ENCODE measurements at regions not wholly inside any gene's neighbourhood (a gene's known extent, or its start where the extent isn't known, plus 50 kb on each side); places are given as distances from the start of the nearest gene placed in this dataset.

DNA sequence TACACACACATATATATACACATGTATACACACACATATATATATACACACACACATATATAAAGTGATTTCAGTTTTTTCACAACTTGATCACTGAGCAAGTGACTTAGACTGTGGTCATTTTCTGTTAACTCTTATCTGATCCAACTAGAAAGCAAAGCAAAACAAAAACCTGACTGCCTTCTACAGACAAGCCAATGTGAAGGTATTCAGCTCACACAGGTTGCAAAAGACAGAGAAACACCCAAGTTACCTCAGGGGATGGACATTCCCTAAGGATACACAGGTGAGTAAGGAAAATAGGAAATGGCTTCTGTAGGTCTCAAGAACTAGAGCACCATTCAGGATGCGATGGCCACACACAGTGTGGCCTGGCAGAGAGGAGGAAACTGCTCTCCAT is 58.4 kb upstream of the IER3 start:
- POLR2A ChIA-PET: no interaction called here
- intact Hi-C loops (cut with micrococcal nuclease; ENCODE audit: unreplicated experiment) (no loop called here), in situ Hi-C loops (cut with MboI) (no loop called here)
- ATAC-seq (no peak), DNase-seq (ENCODE audit: low read depth, low spot score) (no peak), FAIRE-seq (no peak)
- no peak overlapping the region for H3K4me3 ChIP-seq
- no peak overlapping the region for H3K4me2 ChIP-seq (ENCODE audit: control insufficient read depth, insufficient read depth)
- H3K79me2 ChIP-seq (ENCODE audit: control insufficient read depth, insufficient read depth, low read length): no peaks in the 10 kb centered on the region
- BruUV-seq (replicated peaks): no TSS peak
- H3K36me3 ChIP-seq (ENCODE audit: control insufficient read depth in 2 of 2, insufficient read depth in 2 of 2, low read length in 1 of 2): no peaks in the 10 kb centered on the region
- H3K27me3 ChIP-seq (replicated peaks in 1 of 2; ENCODE audit: control insufficient read depth in 2 of 2, insufficient read depth in 2 of 2, low read length in 1 of 2): no peaks in the 10 kb centered on the region
- H4K20me1 ChIP-seq (ENCODE audit: control insufficient read depth, insufficient read depth): no peaks in the 10 kb centered on the region
- no peak overlapping the region for H2AFZ ChIP-seq (ENCODE audit: control insufficient read depth, low read depth, low read length)
- H3K9me3 ChIP-seq (replicated peaks; ENCODE audit: control insufficient read depth, insufficient read depth, low read length): no peaks in the 10 kb centered on the region
- H3K27ac ChIP-seq (ENCODE audit: control insufficient read depth, insufficient read depth): no peak overlapping the region
- no peaks in the 10 kb centered on the region for H3K4me1 ChIP-seq (ENCODE audit: control insufficient read depth, insufficient read depth, low read length)
- CTCF ChIA-PET: interaction anchor here (0.7 to 0.9 kb wide), 2 partner anchors 24 to 124 kb away, joined by 3 read pairs; no protein-coding TSS in a partner anchor
- SMC1A ChIA-PET (ENCODE audit: uncharacterized antibody, unreplicated experiment): interaction anchor here (1.0 kb wide), 1 partner anchor 33 kb away, joined by 3 read pairs; no protein-coding TSS in a partner anchor
- H3K9ac ChIP-seq (ENCODE audit: control insufficient read depth, insufficient read depth, low read length): no peak overlapping the region
- no peak for TF ChIP-seq MEF2A (IDR thresholded peaks at IDR 0.05; ENCODE audit: insufficient read depth, low read depth, low read length)
- no peak for TF ChIP-seq MTA3 (IDR thresholded peaks at IDR 0.05; ENCODE audit: borderline replicate concordance, low read length)
- TF ChIP-seq ASH2L (IDR thresholded peaks at IDR 0.05; ENCODE audit: borderline replicate concordance, low read depth): no peak
- no peak for TF ChIP-seq DPF2 (IDR thresholded peaks at IDR 0.05)
- TF ChIP-seq TCF3 (IDR thresholded peaks at IDR 0.05; ENCODE audit: borderline replicate concordance, insufficient read depth, low read depth, low read length): no peak
- TF ChIP-seq KDM1A (IDR thresholded peaks at IDR 0.05; ENCODE audit: borderline replicate concordance): no peak
- TF ChIP-seq CHD2 (IDR thresholded peaks at IDR 0.05; ENCODE audit: borderline replicate concordance, low read depth, low read length): no peak
- no peak for TF ChIP-seq BCL11A (IDR thresholded peaks at IDR 0.05; ENCODE audit: low read depth, low read length)
- no peak for TF ChIP-seq NR2F1 (conservative IDR thresholded peaks at IDR 0.05)
- no peak for TF ChIP-seq SMARCA5 (IDR thresholded peaks at IDR 0.05)
- TF ChIP-seq ZNF24 (IDR thresholded peaks at IDR 0.05): no peak
- TF ChIP-seq ZNF384 (IDR thresholded peaks at IDR 0.05; ENCODE audit: borderline replicate concordance, low read depth, low read length): no peak
- no peak for TF ChIP-seq IKZF1 (conservative IDR thresholded peaks at IDR 0.05)
- no peak for TF ChIP-seq STAT3 (IDR thresholded peaks at IDR 0.05; ENCODE audit: low read depth, low read length)
- TF ChIP-seq RFX5 (IDR thresholded peaks at IDR 0.05; ENCODE audit: low read depth, low read length): no peak
- 100% methylated on average over 1 of the region's 1 CpG for WGBS (ENCODE audit: insufficient coverage, insufficient replicate concordance, low lambda C conversion rate, missing lambda C conversion rate)
- RAD21 ChIA-PET (ENCODE audit: unreplicated experiment): interaction anchor here (1.7 kb wide), 1 partner anchor 35 kb away, joined by 5 read pairs; no protein-coding TSS in a partner anchor

Data from GM12878 (cell line).